Gastroesophageal sphincter (tissue), 4 donors: ENCODE measurements at regions not wholly inside any gene's neighbourhood (a gene's known extent, or its start where the extent isn't known, plus 50 kb on each side); places are given as distances from the start of the nearest gene placed in this dataset.

Experiments
- ATAC-seq: fragments of 150-250 bp; one replicate; pipeline ENCODE4 v1.9.1; 2016; ENCODE audit warnings: mild to moderate bottlenecking, moderate library complexity
- H3K27ac ChIP-seq, 4 donors: fragments of 200-600 bp; sonication (generic) in 3 of 4; 1 replicate in 3 of 4; 2 replicates in 1 of 4; pipeline ENCODE4 v1.5.1; 2016 to 2019
- H3K27me3 ChIP-seq: fragments of 200-600 bp; sonication (generic); one replicate; pipeline ENCODE4 v1.5.1; 2019
- H3K36me3 ChIP-seq, 2 donors: fragments of 200-600 bp; sonication (generic); one replicate each; pipeline ENCODE4 v1.5.1; 2019; ENCODE audit warnings: control low read depth in 1 of 2
- H3K4me1 ChIP-seq, 3 donors: fragments of 200-600 bp; sonication (generic); 1 replicate in 2 of 3; 2 replicates in 1 of 3; pipeline ENCODE4 v1.5.1; 2016 to 2019; ENCODE audit warnings: control low read depth in 2 of 3
- H3K4me3 ChIP-seq, 2 donors: fragments of 200-600 bp; sonication (generic); one replicate each; pipeline ENCODE4 v1.5.1; 2019; ENCODE audit warnings: mild to moderate bottlenecking in 1 of 2, moderate library complexity in 1 of 2
- H3K9me3 ChIP-seq, 3 donors: fragments of 200-600 bp; sonication (generic); one replicate each; pipeline ENCODE4 v1.5.1; 2017 to 2019; ENCODE audit warnings: control low read depth in 2 of 3
- EP300 ChIP-seq: sonication (generic); formaldehyde crosslinking; IDR thresholded peaks from one replicate; pipeline ENCODE4 v1.6.1; 2017; ENCODE audit warnings: antibody characterized with exemption, mild to moderate bottlenecking
- POLR2A ChIP-seq, 2 donors: fragments of 450-650 bp; IDR thresholded peaks; one replicate each; pipeline ENCODE4 v1.6.1; 2017; ENCODE audit warnings: antibody characterized with exemption in 2 of 2, mild to moderate bottlenecking in 2 of 2, moderate library complexity in 1 of 2
- POLR2AphosphoS5 ChIP-seq: sonication (generic); formaldehyde crosslinking; IDR thresholded peaks from one replicate; pipeline ENCODE4 v1.6.1; 2017; ENCODE audit warnings: antibody characterized with exemption
- whole genome bisulfite sequencing, 2 donors: methylation state at CpG; one replicate each; pipeline ENCODE4 v1.1.5; 2018; ENCODE audit warnings: low coverage in 1 of 2; 5-methylcytosine and 5-hydroxymethylcytosine counted together
- TF ChIP-seq, protein P1 (sequence below), 4 experiments: fragments of 200-600 bp in 2 of 4; fragments of 450-650 bp in 2 of 4; sonication (generic) in 1 of 4; IDR thresholded peaks; one replicate each; pipeline ENCODE4 v1.5.1; 2017 to 2019; ENCODE audit warnings: antibody characterized with exemption in 4 of 4, mild to moderate bottlenecking in 2 of 4, moderate library complexity in 2 of 4

- Histone ChIP-seq H3K36me3 (no peaks in the 10 kb centered on the region), H3K27me3 (no peaks in the 10 kb centered on the region), H3K4me3 (no peak overlapping the region), H3K27ac (no peak overlapping the region), H3K9me3 (no peaks in the 10 kb centered on the region), H3K4me1 (no peaks in the 10 kb centered on the region)
- ATAC-seq, result no peak
- WGBS, 2 donors, result 82 to 100% methylated on average over 2 of the region's 2 CpGs
- TF ChIP-seq POLR2A (IDR thresholded peaks at IDR 0.05), result no peak
- no peak for TF ChIP-seq EP300
- no peak for TF ChIP-seq POLR2AphosphoS5
- TF ChIP-seq, protein P1, sequence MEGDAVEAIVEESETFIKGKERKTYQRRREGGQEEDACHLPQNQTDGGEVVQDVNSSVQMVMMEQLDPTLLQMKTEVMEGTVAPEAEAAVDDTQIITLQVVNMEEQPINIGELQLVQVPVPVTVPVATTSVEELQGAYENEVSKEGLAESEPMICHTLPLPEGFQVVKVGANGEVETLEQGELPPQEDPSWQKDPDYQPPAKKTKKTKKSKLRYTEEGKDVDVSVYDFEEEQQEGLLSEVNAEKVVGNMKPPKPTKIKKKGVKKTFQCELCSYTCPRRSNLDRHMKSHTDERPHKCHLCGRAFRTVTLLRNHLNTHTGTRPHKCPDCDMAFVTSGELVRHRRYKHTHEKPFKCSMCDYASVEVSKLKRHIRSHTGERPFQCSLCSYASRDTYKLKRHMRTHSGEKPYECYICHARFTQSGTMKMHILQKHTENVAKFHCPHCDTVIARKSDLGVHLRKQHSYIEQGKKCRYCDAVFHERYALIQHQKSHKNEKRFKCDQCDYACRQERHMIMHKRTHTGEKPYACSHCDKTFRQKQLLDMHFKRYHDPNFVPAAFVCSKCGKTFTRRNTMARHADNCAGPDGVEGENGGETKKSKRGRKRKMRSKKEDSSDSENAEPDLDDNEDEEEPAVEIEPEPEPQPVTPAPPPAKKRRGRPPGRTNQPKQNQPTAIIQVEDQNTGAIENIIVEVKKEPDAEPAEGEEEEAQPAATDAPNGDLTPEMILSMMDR (IDR thresholded peaks at IDR 0.05), result no peak
Measured at GRCh38 chr1:118262865-118263264, 77.8 kb upstream of the SPAG17 start.

GRCh38 chr1:118258975-118259374, 73.9 kb upstream of the SPAG17 start:
- TF ChIP-seq EP300, result no peak
- TF ChIP-seq, protein P1 (IDR thresholded peaks at IDR 0.05), result no peak
- no peak for TF ChIP-seq POLR2AphosphoS5
- no peak for TF ChIP-seq POLR2A (IDR thresholded peaks at IDR 0.05)
- no peak overlapping the region for H3K27ac ChIP-seq
- no peaks in the 10 kb centered on the region for H3K4me1 ChIP-seq
- no peaks in the 10 kb centered on the region for H3K36me3 ChIP-seq
- H3K9me3 ChIP-seq, result no peaks in the 10 kb centered on the region
- 79 to 92% methylated on average over 4 to 5 of the region's 8 CpGs for WGBS, 2 donors
- no peak overlapping the region for H3K4me3 ChIP-seq
- ATAC-seq, result no peak
- H3K27me3 ChIP-seq, result no peaks in the 10 kb centered on the region

- TF ChIP-seq POLR2A (IDR thresholded peaks at IDR 0.05) (no peak), POLR2AphosphoS5 (no peak), EP300 (no peak)
- TF ChIP-seq, protein P1 (IDR thresholded peaks at IDR 0.05), result no peak
- H3K27ac ChIP-seq, result no peak overlapping the region
- no peaks in the 10 kb centered on the region for H3K9me3 ChIP-seq
- no peaks in the 10 kb centered on the region for H3K27me3 ChIP-seq
- H3K4me1 ChIP-seq, result no peaks in the 10 kb centered on the region
- no peaks in the 10 kb centered on the region for H3K36me3 ChIP-seq
- no peak for ATAC-seq
- no peak overlapping the region for H3K4me3 ChIP-seq
Measured at GRCh38 chr1:118257946-118258345, 72.9 kb upstream of the SPAG17 start.

- WGBS, 2 donors, result 88 to 91% methylated on average over 4 of the region's 4 CpGs
- TF ChIP-seq, protein P1 (IDR thresholded peaks at IDR 0.05), result no peak
- no peak for TF ChIP-seq EP300
- no peak for TF ChIP-seq POLR2AphosphoS5
- no peak for TF ChIP-seq POLR2A (IDR thresholded peaks at IDR 0.05)
- no peak overlapping the region for H3K27ac ChIP-seq
- no peaks in the 10 kb centered on the region for H3K9me3 ChIP-seq
- no peaks in the 10 kb centered on the region for H3K36me3 ChIP-seq
- no peaks in the 10 kb centered on the region for H3K4me1 ChIP-seq
- no peaks in the 10 kb centered on the region for H3K27me3 ChIP-seq
- ATAC-seq, result no peak
- H3K4me3 ChIP-seq, result no peak overlapping the region
Measured at GRCh38 chr1:118254491-118255425, 69.7 kb upstream of the SPAG17 start.

DNA sequence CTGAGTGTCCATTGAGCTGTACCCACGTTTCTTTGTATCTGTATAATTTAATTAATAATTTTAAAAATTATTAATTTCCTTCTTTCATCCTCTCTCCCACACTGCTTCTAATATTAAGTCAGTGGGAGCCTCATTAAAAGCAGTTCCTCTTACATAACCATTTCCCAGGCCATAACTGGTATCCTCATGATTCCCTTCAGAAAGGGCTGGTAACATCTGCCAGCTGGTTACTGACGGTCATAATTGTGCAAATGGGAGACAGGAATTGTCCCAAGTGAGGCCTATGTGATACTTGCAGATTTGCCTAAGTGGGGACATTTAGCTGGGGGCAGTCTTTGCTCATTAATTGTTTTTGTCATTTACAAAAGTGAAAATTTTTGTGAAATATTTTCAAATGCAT, 69.0 kb upstream of the SPAG17 start:
- ATAC-seq, result no peak
- no peak overlapping the region for H3K27ac ChIP-seq

More for the DNA sequence above, 69.0 kb upstream of the SPAG17 start:
- Histone ChIP-seq H3K4me1 (no peaks in the 10 kb centered on the region), H3K4me3 (no peak overlapping the region), H3K36me3 (no peaks in the 10 kb centered on the region), H3K27me3 (no peaks in the 10 kb centered on the region), H3K9me3 (no peaks in the 10 kb centered on the region)
- TF ChIP-seq POLR2A (IDR thresholded peaks at IDR 0.05) (no peak), POLR2AphosphoS5 (no peak), EP300 (no peak)
- TF ChIP-seq, protein P1 (IDR thresholded peaks at IDR 0.05), result no peak
- WGBS, 2 donors, result 42 to 80% methylated on average over 2 of the region's 2 CpGs
